ENCODE measurements at regions not wholly inside any gene's neighbourhood (a gene's known extent, or its start where the extent isn't known, plus 50 kb on each side); places are given as distances from the start of the nearest gene placed in this dataset.
"Not testable (repeated sequence)": the region's sequence is repeated elsewhere in the genome, so short reads cannot be mapped to it uniquely, and the experiment has no call there.

DNA sequence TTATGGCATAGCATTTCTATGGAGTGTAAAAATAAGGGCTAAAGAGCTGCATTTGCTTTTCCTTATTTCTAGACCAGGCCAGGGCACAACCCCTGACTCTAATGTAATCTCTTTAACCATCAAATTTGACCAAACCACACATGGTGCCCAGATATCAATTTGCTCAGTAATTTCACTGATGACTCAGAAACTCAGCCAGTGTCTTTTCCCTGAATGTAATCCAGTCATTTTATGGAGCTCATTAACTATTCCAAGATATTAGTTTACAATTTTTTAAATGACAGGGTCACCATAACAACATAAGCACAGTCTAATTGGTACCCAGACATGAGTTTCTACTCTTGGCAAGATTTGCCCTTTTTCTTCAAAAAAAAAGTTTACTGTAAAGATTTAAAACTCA, 270.8 kb upstream of the AGAP1 start:
- DNase-seq = no peak

DNA sequence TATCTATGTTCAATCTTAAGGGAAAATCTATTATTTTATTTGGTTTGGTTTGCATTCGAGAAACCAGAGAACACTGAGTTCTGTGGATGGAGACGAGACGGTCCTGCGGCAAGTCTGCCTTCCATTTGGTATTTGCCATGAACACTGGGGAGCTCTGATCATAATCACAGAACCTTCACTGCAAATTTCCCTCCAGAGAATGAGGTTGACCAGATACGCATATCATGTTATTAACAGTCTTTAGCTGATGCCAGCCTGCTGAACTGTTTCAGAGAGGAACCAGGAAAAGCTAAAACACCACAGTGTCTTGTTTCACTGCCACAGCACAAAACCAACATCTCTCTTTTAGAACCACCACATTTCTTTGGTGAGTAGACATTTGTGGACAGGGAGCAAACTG, 269.4 kb upstream of the AGAP1 start:
- no peak for DNase-seq

DNA sequence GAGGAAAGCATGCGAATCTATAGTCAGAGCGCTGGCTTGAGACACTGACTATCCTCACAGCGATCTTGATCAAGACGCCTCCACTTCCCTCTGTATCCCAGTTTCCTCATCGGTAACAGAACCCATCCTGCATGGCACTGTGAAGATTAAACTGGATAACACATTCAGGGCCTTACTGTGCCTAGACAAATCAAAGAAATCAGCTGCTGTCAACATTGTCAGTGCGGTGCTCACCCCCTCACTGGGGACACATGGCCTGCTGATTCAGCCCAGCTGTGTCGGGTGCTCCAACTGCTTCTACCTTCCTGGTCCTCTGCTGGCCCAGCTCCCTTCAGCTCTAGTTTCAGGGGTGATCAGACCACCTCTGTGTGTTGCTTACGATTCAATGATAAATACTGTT, 268.6 kb upstream of the AGAP1 start:
- DNase-seq = no peak

DNA sequence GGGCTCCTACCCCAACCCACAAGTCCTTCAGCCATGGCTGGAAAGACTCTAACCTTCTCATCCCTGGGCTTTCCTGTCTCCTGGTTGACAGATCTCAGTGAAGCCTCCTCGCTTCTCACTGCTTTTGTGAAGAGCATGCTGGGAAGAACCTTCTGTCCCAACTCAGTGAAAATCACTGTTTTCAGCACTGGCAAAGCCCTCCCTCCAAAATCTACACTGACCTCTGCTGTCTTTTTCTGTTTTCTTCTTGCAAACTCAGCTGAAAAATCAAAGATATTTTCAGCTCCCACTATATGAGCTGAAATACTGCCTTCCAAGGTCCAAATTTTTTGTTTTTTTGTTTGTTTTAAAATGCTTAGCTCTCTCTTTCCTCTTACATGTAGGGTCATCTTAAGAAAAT, 266.3 kb upstream of the AGAP1 start:
- DNase-seq = no peak

DNA sequence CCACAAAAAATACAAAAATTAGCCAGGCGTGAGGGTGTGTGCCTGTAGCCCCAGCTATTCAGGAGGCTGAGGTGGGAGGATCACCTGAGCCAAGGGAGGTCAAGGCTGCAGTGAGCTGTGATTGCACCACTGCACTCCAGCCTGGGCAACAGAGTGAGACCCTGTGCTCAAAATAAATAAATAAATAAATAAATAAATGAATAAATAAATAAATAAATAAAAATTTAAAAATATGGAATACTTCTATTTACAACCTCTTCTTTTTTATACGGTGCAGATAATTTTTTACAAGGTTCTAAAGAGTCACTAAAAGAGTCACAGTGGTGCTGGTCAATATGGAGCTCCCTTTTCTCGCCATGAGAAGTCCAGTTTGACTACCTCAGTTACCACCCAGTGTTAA, 265.4 kb upstream of the AGAP1 start:
- DNase-seq = not testable (repeated sequence)

DNA sequence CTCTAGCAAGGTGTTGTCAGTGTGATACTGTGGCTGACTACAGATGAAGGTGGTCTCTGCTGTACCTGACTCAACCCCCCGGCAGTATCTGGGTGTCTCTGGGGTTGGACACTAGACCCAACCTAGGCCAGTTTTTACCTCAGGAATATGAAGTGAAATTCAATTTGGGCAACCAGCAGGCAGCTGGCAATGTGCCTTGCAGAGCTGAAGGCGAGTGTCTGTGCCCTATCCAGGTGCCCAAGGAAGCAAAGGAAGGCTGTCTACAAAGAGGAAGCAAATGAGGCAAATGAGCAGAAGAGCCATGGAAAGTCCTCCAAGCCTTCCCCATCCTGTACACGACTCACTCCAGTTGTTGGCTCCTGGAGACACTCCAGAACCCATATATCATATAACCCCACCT, 264.6 kb upstream of the AGAP1 start:
- DNase-seq = no peak

DNA sequence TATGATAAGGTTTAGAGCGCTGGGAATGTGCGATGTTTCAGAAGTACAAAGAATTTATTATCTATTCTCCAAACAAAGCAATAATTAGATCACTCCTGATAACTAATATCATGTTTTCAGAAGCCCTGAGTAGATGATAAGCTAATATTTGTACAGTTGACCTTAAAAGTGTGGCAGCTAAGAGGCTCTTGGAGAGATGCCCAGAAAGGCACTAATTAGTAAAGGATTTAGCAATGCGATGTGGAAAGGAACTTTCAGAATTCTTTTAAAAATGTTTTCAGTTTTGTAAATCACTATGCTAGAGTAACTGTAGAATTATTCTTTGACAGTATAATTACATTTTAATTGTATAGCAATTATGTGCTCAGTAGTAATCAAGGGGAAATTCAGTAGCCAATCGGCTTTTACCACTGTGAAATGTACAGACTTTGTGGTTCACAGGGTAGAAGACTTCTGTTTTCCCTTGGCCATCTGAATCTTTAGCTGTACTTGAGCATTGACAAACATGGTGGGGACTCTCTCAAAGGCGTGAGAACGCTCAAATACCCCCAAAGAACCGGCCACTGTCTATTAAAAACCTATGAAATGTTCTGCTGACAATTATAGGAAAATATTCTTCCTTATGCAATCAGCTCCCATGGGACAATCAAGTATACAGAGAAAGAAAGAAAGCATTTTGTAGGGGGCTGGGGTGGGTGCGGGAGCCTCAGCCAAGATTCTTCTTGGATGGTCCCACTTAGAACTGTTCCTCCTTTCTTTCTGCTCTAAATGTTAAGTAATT, 262.8 kb upstream of the AGAP1 start:
- peak in 1 of 2 experiments; percentile 5 for DNase-seq

DNA sequence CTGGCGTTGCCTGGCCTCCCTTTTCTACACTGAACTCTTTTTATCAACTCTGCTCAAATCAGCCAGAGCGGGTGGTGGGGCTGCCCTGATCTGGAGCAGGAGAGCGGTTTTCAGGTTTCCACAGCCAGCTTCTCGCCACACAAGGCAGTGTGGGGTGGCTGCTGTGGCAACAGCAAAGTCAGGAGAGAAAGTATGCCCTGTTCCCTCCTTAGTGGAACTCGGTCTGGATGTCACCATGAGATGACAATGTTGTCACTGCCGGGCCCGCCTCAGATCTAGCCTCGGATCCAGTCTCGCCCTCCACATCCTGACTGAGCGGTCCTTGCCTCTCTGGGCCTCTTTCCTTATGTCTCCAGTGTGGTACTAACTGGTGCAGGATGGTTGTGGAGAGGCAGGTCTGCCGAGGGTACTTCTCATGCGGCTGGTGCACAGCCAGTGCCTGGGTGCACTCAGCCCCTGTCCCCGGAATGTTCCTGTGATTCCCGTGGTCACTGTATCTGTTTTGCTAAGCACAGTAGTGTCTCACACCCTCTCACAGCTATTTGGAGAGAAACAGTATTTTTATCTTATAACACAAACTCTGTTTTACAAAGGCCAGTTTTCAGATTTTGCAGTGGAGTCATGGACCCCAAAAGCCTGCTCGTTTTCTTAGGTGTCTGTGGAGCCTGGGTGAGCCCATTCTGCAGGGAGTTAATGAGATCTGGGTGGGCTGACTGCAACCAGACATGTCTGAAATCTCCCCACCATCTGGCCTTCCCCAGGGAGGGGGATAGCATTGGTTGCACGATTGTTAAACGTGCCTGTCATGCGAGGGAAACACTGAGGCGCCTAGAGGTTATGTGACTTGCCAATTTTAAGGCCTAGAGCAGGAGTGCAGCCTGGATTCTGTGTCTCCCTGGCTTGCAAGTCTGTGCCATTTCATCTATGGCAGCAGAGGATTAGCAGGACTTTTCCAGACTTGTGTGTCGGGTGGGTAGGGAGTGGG, 261.1 kb upstream of the AGAP1 start:
- no peak for DNase-seq

DNA sequence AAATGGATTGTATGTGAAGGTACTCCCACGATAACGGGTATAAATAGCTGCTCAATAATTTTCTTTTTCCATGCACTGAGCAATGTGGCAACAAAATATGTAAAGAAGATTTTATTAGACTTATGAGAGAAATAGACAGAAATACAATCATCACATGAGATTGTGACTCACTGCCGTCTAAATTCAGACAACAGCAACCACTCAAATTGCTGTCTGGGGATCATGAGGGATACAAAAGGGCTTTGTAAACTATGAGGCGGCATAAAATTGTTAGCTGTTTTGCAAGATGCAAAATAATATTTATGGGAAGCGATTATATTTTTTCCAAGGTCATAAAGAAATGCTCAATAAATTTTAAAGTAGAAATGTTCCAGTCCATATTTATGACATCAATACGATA, 259.1 kb upstream of the AGAP1 start:
- DNase-seq = no peak

DNA sequence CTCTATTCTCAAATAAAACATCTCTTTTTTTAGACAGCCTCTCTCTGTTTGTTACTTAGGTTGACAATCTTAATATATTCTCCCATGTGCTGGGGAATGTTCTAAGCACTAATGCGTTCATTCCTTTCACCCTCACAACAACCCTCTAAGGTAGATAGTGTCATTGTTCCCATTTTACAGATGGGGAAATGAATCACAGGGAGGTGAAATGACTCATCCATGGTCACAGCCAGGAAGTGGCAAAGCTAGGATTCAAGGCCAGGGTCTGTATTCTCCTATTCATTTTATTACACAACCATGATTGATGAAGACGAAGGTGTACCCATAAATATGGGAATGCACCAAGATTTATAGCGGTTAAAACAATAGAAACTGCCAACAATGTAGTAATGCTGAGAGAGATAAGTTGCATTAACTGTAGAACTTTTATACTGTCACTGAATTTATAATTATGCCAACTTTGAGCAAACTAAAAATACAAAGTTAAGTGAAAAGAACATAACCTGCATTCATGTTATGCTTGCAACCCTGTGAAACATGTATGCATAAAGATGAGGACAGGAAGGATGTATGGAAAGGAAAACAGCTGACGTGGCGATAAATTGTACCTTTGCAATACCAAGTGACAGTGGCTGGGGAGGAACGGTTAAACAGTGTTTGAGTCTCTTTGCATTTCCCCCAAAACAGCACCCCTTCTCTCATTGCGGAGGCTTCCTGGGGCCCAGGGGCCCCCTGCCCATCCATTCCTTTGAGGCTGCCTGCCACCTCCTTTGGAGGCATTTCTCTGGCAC, 257.7 kb upstream of the AGAP1 start:
- no peak for DNase-seq

DNA sequence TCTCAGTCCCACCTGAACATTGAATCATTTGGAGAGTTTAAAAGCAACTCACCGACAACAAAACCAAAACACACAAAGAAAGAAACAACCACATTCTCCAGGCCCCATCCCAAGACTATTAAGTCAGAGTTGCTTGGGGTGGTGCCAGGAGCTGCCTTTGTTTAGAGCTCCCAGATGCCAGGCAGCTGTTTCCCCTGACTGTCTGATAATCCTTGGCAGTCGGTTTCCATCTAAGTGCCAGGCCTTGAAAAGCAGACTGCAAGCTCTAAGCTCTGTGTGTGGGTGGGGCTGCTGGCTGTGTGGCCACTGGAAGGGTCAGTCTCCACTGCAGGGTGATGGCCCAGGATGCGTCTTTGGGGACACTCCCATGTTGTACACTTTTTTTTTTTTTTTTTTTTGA, 255.3 kb upstream of the AGAP1 start:
- DNase-seq = no peak

DNA sequence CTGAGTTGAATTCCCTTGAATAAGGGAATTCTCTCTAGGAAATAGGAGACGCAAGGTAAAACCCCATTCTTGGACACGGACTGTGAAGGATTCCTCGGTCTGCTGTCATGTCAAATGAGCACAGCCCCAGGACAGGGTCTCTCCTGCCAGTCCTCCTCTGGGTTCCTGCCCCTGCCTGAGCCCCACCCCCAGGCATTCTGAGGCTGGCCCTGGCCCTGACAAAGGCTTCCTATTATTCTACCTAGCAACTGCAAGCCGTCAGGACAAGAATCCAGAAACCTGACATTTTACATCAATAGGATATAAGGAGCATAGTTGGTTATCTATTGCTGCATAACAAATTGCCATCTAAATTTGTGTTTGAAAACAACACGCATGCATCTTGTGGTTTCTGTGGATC, 253.3 kb upstream of the AGAP1 start:
- DNase-seq = no peak

DNA sequence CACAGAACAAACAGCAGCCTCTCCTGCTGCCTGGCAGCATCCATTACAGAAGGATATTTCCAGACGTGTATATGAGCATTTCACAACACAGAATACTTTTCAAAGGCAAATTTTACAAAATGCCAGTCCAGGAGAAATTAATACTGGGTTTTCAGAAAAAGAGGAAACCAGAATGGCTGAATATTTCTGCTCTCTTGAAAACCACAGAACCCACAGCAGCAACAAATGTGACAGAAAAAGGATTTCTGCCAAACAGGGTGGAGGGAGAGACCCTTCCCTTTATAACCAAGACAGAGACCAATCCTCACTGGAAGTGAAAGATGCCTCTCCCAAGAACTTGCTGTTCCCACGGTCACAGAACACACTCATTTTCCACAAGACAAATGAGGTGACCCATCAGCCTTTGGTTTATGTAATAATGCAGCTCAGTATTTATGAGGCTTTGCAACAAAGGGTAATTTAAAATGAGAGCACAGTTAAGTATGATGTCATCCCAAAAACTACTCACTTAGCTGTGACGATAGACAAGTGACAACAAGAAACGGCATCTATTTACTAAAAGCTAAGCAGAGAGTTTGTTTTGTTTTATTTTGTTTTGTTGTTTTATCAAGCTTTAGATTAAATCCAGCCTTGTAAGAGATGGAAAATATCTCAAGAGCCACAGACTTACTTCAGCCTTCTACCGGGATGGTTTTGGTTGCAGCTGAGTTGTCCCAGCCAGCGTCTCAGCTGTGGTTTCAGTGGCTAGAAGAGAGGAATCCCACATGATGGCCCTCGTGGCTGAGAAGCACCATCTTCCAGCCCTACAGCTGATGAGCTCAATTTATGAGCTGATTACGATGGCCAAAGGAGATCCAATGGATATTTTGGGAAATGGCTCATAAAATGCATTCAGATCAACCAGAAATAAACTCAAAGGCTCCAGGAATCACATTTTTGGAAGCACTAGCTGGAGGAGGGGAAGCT, 249.3 kb upstream of the AGAP1 start:
- DNase-seq = no peak

DNA sequence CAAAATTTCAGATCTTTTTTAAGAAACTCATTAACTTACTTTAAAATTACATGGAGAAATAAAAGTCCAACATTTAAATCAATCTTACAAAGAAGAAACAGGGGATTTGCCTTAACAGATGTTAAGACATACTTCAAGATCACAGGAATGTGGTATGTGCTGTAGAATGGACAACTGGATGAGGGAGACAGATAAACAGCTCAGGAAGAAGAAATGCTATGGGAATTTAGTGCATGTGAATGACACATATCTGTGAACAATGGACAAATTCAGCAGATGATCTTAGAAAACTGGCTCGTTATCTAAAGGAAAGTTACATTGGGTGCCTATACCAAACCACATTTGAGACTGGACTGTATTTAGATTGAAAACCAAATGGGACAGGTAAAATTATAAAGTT, 246.8 kb upstream of the AGAP1 start:
- DNase-seq = no peak

DNA sequence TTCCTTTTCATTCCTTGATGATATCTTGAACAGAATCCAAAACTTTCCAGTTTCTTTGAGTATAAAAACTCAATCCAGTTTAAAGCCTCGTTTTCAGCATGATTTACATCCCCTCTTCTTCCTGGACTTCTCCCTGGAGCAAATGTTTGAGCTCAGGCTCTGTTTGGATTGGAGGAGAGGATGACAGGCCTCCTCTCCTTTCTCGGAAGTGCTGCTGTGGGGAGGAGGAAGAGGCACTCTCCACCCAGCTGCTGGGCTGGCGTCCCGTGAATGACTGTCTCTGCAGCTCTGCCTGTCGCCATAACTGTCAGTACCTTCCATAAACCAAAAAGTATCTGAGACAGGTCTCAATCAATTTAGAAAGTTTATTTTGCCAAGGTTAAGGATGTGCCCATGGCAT, 238.2 kb upstream of the AGAP1 start:
- DNase-seq = no peak

DNA sequence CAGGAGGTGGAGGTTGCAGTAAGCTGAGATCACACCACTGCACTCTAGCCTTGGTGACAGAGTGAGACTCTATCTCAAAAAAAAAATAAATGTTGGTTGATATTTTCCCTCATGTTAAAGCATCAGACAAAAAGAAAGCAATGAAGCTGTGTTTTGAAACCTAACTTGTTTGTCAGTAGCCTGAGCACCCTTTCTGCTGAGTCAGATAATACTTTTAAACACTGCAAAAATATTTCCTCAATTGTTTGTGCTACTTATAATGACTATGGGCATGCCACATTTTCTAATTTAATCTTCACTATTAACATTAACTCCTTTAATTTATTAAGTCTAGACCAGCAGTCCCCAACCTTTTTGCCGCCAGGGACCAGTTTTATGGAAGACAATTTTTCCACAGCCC, 236.3 kb upstream of the AGAP1 start:
- DNase-seq = no peak

DNA sequence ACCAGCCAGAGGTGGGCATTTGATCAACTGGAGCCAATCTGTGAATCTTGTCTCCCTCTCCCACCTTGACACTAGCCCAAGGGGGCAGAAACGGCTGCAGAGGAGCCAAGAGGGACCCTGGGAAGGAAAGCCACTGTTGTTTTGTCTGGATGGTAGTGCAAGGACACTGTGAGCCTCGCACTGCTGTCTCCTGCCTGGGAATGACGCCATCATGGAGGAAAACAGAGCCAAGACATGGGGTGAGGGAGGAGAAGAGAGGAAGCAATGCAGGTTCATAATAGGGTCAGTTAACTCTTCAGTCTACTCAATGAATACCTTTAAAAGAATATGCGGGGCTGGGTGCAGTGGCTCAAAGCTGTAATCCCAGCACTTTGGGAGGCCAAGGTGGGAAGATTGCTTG, 231.1 kb upstream of the AGAP1 start:
- DNase-seq = no peak

DNA sequence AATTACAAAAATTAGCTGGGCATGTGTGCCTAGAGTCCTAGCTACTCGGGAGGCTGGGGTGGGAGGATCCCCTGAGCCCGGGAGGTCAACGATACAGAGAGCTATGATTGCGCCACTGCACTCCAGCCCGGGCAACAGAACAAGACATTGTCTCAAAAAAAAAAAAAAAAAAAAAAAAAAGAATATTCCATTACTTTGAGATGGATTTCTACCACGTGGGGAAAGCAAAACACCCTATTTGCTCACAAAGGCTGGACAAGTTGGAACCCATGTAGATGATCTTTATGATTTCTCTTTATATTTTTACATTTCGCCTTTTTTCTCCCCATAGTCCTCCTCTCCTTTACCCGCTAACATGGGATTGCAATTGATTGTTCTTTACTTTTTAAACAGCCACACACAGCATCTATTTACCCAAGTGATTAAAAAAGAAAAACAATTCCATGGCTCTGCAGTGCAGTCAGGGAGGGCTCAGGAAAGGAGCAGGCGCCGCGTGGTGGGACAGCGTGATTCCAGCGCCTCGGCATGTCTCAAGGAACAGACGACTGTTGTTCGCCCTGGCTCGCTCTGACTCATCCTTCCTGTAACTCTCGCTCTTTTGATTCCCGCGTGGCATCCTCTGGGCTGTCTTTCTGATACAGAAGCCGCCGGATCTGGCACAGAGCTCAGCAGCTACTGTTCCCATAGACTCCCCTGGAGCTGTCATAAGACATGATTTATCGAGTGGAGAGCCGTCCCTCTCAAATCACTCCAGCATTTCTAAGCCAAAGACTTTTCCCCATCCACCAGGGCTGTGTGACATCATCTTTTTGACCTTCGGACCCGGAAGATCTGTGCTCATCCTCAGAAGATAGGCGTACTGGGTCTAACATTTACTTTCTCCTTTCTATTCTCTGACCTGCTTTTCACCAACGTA, 230.4 kb upstream of the AGAP1 start:
- DNase-seq = no peak

DNA sequence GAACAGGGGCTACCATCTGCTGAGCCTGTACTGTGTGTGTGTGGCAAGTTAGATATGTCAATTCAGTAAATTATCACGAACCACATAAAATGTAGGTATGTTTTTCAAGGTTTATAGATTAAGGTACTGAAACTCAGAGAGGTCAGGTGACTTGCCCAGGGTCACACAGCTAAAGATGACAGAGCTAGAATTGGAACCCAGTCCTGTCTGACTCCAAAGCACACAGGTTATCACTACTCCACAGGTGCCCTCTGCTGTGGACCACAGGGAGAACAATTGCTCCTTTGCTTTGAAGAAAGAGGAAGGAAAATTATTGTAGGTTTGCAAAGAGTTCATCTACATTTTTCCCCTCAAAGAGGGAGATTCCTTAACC, 229.7 kb upstream of the AGAP1 start:
- no peak for DNase-seq

DNA sequence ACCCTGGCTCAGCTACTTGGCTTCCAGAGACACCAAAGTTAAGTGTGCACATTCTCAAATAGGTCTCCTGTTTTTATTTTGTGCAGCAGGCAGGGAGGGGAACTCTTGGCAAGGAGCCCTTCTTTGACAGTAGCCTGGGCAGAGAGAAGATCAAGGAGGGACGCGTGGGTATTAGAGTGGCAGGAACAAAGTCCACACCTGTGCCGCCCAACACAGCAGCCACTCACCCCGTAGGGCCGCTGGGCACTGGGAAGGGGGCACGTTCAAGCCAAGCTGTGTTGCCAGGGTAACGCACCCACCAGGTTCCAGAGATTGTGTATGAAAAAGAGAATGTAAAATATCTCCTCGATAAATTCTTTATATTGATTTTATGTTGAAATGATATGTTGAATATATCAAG, 229.3 kb upstream of the AGAP1 start:
- no peak for DNase-seq

DNA sequence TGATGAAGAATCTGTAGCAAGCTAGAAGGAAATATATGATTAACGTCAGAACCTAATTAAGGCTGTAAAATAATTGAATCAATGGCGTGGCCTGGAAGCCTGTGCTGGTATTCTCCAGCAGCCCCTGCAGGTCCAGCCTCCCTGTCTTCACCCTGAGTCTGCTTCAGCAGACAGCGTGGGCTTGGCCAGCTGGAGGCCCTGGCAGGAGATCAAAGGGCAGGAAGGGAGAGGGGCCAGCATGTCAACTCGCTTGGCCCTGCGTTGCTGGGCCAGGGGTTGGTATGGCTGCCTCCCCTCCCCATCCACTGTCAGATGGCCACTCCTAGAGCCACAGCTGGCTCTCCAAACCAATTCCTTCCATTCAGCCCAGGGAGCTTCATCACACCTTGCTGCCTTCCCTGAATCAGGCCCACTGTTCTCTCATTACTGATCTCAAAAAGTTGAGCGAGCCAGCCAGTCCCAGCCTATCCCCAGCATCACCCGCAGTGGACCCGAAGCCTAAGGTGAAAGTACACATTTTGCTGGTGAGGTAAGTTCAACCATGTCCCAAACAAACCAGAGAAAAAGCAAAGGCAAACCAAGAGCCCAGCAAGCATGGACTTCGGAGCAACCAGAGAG, 228.4 kb upstream of the AGAP1 start:
- DNase-seq = no peak

All from NCI-H1930 (cell line).